ENCODE measurements at regions not wholly inside any gene's neighbourhood (a gene's known extent, or its start where the extent isn't known, plus 50 kb on each side); places are given as distances from the start of the nearest gene placed in this dataset.

DNA sequence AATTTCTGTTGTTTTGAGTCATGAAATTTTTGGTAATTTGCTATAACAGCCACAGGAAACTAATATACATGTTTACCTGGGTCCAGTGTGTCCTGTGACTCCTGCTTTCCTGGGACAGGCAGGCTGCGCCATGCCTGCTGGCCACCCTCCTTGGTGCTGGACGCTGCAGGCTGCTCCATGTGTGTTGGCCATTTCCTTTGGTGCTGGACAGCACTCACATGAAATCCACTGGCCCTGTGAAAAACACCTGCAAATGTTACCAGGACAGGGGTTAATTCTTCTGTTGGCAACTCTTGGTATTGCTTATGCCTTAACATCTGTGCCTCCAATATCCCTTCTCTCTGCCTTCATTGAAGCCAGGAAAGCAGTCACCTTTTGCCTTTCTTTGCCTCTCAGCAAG lies 86.9 kb upstream of the ATP10A start:
- no peak overlapping the region for H3K4me2 ChIP-seq (ENCODE audit: low read length)
- no peak overlapping the region for H2AFZ ChIP-seq (ENCODE audit: low read depth, low read length)
- H3K27me3 ChIP-seq (ENCODE audit: low read depth, low read length): no peaks in the 10 kb centered on the region
- no peak overlapping the region for H3K27ac ChIP-seq (ENCODE audit: low read length)
- no peak overlapping the region for H3K4me3 ChIP-seq (ENCODE audit: low read length)
- TF ChIP-seq EZH2phosphoT487 (IDR thresholded peaks at IDR 0.05; ENCODE audit: low read depth): no peak
- TF ChIP-seq, protein P1, sequence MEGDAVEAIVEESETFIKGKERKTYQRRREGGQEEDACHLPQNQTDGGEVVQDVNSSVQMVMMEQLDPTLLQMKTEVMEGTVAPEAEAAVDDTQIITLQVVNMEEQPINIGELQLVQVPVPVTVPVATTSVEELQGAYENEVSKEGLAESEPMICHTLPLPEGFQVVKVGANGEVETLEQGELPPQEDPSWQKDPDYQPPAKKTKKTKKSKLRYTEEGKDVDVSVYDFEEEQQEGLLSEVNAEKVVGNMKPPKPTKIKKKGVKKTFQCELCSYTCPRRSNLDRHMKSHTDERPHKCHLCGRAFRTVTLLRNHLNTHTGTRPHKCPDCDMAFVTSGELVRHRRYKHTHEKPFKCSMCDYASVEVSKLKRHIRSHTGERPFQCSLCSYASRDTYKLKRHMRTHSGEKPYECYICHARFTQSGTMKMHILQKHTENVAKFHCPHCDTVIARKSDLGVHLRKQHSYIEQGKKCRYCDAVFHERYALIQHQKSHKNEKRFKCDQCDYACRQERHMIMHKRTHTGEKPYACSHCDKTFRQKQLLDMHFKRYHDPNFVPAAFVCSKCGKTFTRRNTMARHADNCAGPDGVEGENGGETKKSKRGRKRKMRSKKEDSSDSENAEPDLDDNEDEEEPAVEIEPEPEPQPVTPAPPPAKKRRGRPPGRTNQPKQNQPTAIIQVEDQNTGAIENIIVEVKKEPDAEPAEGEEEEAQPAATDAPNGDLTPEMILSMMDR (IDR thresholded peaks at IDR 0.05; ENCODE audit: low read depth, low read length): no peak
- no peaks in the 10 kb centered on the region for H3K9me3 ChIP-seq (ENCODE audit: insufficient read depth, low read length)
- H4K20me1 ChIP-seq (ENCODE audit: insufficient read depth, low read length): no peaks in the 10 kb centered on the region
- H3K79me2 ChIP-seq (ENCODE audit: low read length): no peaks in the 10 kb centered on the region
- no peaks in the 10 kb centered on the region for H3K36me3 ChIP-seq (replicated peaks; ENCODE audit: low read depth, low read length)
- H3K9ac ChIP-seq (ENCODE audit: low read length): no peak overlapping the region
- H3K4me1 ChIP-seq (ENCODE audit: low read length): no peaks in the 10 kb centered on the region

DNA sequence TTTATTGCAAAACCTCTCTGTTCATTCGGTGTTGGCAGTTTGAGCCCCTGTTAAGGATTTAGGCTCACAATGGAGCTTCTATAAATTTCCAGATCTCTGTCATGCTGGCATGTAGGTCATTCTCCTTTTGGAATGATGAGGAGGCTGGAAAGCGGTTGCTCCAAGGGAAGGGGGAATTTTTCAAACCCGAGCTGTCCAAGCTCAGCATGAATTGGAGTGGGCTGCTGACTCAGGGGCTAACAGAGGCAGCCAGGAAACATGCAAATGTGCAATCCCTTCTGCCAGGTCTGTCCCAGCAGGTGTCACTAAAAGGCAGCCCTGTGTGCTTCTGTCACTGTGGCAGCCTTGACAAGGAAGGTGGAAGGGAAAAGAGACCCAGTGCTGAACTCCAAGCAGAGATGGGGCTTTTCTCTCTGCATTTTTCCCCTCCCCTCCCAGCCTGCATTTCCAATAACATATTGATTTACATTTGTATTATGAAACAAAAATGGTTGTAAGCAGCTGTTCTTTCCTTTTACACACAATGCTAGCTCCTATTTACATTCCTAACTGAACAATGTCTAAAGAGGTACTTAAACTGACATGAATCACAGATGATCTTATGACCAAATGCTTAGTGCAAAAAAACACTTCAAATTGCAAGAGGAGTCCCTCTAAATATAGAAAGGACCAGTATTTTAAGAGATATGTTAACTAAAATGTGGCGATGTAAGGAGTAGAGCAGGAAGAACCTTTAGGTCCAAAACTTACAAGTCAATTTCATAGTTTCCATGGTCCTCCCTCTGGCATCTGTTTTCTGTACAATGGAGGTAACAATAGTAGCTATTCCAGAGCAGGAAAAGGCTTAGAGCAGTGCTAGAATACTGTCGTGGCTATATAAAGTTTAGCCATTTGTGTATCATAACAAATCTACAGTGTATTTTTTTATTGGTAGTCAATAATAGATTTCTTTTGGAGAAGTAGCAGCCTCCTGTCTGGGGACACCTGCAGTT lies 84.5 kb upstream of the ATP10A start:
- Histone ChIP-seq H4K20me1 (ENCODE audit: insufficient read depth, low read length) (no peaks in the 10 kb centered on the region), H3K27ac (ENCODE audit: low read length) (no peak overlapping the region), H3K4me1 (ENCODE audit: low read length) (no peaks in the 10 kb centered on the region), H3K4me3 (ENCODE audit: low read length) (no peak overlapping the region), H3K36me3 (replicated peaks; ENCODE audit: low read depth, low read length) (no peaks in the 10 kb centered on the region), H3K79me2 (ENCODE audit: low read length) (no peaks in the 10 kb centered on the region), H3K4me2 (ENCODE audit: low read length) (no peak overlapping the region), H3K9me3 (ENCODE audit: insufficient read depth, low read length) (no peaks in the 10 kb centered on the region), H3K27me3 (ENCODE audit: low read depth, low read length) (no peaks in the 10 kb centered on the region), H3K9ac (ENCODE audit: low read length) (no peak overlapping the region), H2AFZ (ENCODE audit: low read depth, low read length) (no peak overlapping the region)
- TF ChIP-seq EZH2phosphoT487 (IDR thresholded peaks at IDR 0.05; ENCODE audit: low read depth): no peak
- TF ChIP-seq, protein P1 (IDR thresholded peaks at IDR 0.05; ENCODE audit: low read depth, low read length): no peak

DNA sequence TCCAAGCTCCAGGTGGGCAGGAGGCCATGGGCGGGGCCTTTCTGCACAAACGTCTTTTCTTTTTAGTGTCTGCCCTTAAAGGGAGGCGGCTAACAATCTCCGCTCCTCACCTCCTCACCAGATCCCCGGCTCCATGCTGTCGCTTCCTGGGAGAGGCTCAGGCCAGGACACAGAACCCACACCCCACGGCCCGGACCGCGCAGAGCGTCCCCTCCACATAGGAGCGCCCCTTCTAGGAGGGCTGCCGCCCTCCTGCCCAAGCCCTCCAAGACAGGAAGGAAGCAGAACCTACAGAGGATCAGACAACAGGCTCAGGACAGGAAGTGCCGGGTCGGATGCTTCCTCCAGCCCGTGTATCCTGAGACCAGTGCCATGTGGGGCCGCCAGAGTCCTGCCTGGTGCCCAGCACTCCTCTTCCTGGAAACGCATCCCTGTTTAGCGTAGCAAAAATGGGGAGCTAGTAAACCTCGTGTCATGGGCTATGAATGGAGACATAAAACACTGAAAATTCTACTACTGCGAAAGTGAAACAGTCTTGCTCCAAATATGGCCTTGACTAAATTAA lies 83.2 kb upstream of the ATP10A start:
- Histone ChIP-seq H3K79me2 (ENCODE audit: low read length) (no peaks in the 10 kb centered on the region), H3K9ac (ENCODE audit: low read length) (no peak overlapping the region), H3K9me3 (ENCODE audit: insufficient read depth, low read length) (no peaks in the 10 kb centered on the region), H4K20me1 (ENCODE audit: insufficient read depth, low read length) (no peaks in the 10 kb centered on the region), H3K27me3 (ENCODE audit: low read depth, low read length) (no peaks in the 10 kb centered on the region), H2AFZ (ENCODE audit: low read depth, low read length) (no peak overlapping the region), H3K4me2 (ENCODE audit: low read length) (no peak overlapping the region), H3K27ac (ENCODE audit: low read length) (no peak overlapping the region), H3K4me3 (ENCODE audit: low read length) (no peak overlapping the region), H3K4me1 (ENCODE audit: low read length) (no peaks in the 10 kb centered on the region), H3K36me3 (replicated peaks; ENCODE audit: low read depth, low read length) (no peaks in the 10 kb centered on the region)
- TF ChIP-seq, protein P1 (IDR thresholded peaks at IDR 0.05; ENCODE audit: low read depth, low read length): no peak
- no peak for TF ChIP-seq EZH2phosphoT487 (IDR thresholded peaks at IDR 0.05; ENCODE audit: low read depth)

DNA sequence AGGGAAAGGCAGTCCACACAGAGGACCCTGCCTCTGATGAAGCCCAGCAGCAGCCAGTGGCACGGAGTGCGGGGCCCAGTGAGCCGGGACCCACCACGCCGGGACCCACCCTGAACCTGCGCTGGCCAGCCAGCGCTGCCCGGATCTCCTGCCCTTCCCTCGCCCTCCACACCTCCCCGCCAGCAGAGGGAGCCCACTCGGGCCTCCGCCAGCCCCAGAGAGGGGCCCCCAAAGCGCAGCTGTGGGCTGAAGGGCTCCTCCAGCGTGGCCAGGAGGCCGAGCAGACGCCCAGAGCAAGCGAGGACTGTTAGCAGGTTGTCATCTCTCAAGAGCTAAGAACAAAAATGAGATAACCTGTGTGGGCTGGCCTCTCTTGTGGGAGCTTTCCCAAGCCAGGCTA lies 81.3 kb upstream of the ATP10A start:
- H4K20me1 ChIP-seq (ENCODE audit: insufficient read depth, low read length): no peaks in the 10 kb centered on the region

More for the DNA sequence above, 81.3 kb upstream of the ATP10A start:
- Histone ChIP-seq H3K9ac (ENCODE audit: low read length) (no peak overlapping the region), H3K4me2 (ENCODE audit: low read length) (no peak overlapping the region), H3K27ac (ENCODE audit: low read length) (no peak overlapping the region), H3K79me2 (ENCODE audit: low read length) (no peaks in the 10 kb centered on the region), H3K9me3 (ENCODE audit: insufficient read depth, low read length) (no peaks in the 10 kb centered on the region), H3K4me3 (ENCODE audit: low read length) (no peak overlapping the region), H3K36me3 (replicated peaks; ENCODE audit: low read depth, low read length) (no peaks in the 10 kb centered on the region), H2AFZ (ENCODE audit: low read depth, low read length) (no peak overlapping the region), H3K27me3 (ENCODE audit: low read depth, low read length) (no peaks in the 10 kb centered on the region), H3K4me1 (ENCODE audit: low read length) (no peaks in the 10 kb centered on the region)
- TF ChIP-seq, protein P1 (IDR thresholded peaks at IDR 0.05; ENCODE audit: low read depth, low read length): no peak
- TF ChIP-seq EZH2phosphoT487 (IDR thresholded peaks at IDR 0.05; ENCODE audit: low read depth): no peak

All from OCI-LY3 (cell line).